ENCODE measurements at regions not wholly inside any gene's neighbourhood (a gene's known extent, or its start where the extent isn't known, plus 50 kb on each side); places are given as distances from the start of the nearest gene placed in this dataset.

GRCh38 chr16:73732681-73733080 lies 563.9 kb upstream of the PSMD7 start:
- no peak overlapping the region for H3K9ac ChIP-seq (ENCODE audit: low read length)
- no peak overlapping the region for H3K27ac ChIP-seq (ENCODE audit: low read depth, low read length)
- H3K4me1 ChIP-seq (ENCODE audit: insufficient read depth, low read length) = no peaks in the 10 kb centered on the region
- no peaks in the 10 kb centered on the region for H3K9me3 ChIP-seq (ENCODE audit: low read length)
- no peaks in the 10 kb centered on the region for H3K36me3 ChIP-seq (ENCODE audit: insufficient read depth, low read length)
- no peaks in the 10 kb centered on the region for H3K27me3 ChIP-seq (ENCODE audit: control insufficient read depth in 1 of 2, insufficient read depth in 2 of 2, low read length in 2 of 2)
- H3K4me3 ChIP-seq (ENCODE audit: low read depth in 1 of 2, low read length in 2 of 2) = no peak overlapping the region

DNA sequence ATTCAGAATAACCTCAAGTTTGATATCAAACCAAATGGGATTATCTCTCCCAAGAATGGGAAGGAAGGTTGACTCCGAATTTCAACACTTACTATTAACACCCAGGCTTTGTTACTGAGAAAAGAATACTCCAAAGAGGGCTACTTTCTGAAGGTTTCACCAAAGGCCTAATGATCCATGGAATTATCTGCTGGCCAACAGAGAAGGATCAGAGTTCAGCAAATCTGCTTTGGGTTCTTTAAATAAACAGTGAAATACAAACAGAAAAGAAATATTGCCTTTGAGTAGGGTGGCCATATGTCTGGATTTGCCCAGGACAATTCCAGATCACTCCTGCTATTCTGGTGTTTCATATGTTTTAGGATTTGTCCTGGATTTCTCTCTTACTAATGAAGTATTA lies 564.5 kb upstream of the PSMD7 start:
- Histone ChIP-seq H3K4me3 (ENCODE audit: low read depth in 1 of 2, low read length in 2 of 2) (no peak overlapping the region), H3K9ac (ENCODE audit: low read length) (no peak overlapping the region), H3K36me3 (ENCODE audit: insufficient read depth, low read length) (no peaks in the 10 kb centered on the region), H3K9me3 (ENCODE audit: low read length) (no peaks in the 10 kb centered on the region), H3K27ac (ENCODE audit: low read depth, low read length) (no peak overlapping the region), H3K4me1 (ENCODE audit: insufficient read depth, low read length) (no peaks in the 10 kb centered on the region), H3K27me3 (ENCODE audit: control insufficient read depth in 1 of 2, insufficient read depth in 2 of 2, low read length in 2 of 2) (no peaks in the 10 kb centered on the region)

DNA sequence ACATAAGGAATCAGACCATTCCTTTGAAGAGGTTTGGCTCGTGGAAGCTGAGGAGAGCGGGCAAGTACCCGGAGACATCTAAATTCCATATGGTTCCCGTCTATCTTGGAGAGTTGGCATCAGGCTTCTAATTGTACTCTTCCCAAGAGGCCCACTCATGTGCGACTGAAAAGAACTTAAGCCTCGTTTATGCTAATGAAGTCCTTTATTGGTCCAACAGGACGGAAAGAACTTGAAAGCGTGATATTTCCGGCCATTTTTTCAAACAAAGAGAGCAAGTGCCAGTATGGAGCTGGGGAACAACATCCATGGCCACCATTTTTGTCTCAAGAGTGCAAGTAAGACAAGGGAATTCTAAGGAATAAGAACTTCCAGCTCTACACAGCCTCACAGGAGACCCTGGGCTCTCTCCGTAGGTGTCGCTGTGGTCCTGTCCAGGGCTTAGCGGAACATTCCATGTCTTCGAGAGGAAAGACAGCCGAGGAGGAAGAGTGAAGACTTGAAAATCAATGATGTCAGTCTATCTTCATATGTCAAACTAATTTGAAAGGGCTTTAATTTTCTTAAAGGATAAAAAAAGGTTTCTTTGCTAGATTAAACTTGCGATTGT lies 566.0 kb upstream of the PSMD7 start:
- no peak overlapping the region for H3K9ac ChIP-seq (ENCODE audit: low read length)
- no peaks in the 10 kb centered on the region for H3K27me3 ChIP-seq (ENCODE audit: control insufficient read depth in 1 of 2, insufficient read depth in 2 of 2, low read length in 2 of 2)
- H3K9me3 ChIP-seq (ENCODE audit: low read length) = no peaks in the 10 kb centered on the region
- no peak overlapping the region for H3K27ac ChIP-seq (ENCODE audit: low read depth, low read length)
- H3K36me3 ChIP-seq (ENCODE audit: insufficient read depth, low read length) = no peaks in the 10 kb centered on the region
- no peaks in the 10 kb centered on the region for H3K4me1 ChIP-seq (ENCODE audit: insufficient read depth, low read length)
- H3K4me3 ChIP-seq (ENCODE audit: low read depth in 1 of 2, low read length in 2 of 2) = no peak overlapping the region

- H3K4me1 ChIP-seq (ENCODE audit: insufficient read depth, low read length) = peaks cover 5% of the 10 kb centered on the region
- no peak overlapping the region for H3K27ac ChIP-seq (ENCODE audit: low read depth, low read length)
- no peaks in the 10 kb centered on the region for H3K36me3 ChIP-seq (ENCODE audit: insufficient read depth, low read length)
- no peak overlapping the region for H3K4me3 ChIP-seq (ENCODE audit: low read depth in 1 of 2, low read length in 2 of 2)
- H3K9me3 ChIP-seq (ENCODE audit: low read length) = no peaks in the 10 kb centered on the region
- H3K27me3 ChIP-seq (ENCODE audit: control insufficient read depth in 1 of 2, insufficient read depth in 2 of 2, low read length in 2 of 2) = no peaks in the 10 kb centered on the region
- H3K9ac ChIP-seq (ENCODE audit: low read length) = no peak overlapping the region
Measured at GRCh38 chr16:73725156-73725555, 571.5 kb upstream of the PSMD7 start.

DNA sequence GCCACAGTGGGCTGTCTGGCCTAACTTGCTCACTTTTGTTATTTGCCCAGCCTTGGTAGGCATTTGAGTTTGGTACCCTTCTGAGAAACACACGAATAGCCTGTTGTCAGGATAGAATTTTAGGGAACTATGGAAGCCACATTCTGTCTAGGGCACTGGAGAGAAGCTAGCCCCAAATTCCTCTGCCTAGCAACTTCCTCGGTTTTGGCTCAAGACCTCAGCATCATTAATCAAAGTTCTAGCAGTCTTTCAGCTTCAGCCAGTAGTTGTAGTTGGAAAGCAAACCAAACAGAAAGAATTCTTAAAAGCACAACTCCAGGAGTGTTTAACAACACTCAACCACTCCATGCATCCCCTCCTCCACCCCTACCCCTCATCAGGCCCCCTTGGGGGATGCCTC lies 572.1 kb upstream of the PSMD7 start:
- peaks cover 5% of the 10 kb centered on the region for H3K4me1 ChIP-seq (ENCODE audit: insufficient read depth, low read length)
- no peak overlapping the region for H3K4me3 ChIP-seq (ENCODE audit: low read depth in 1 of 2, low read length in 2 of 2)
- H3K9ac ChIP-seq (ENCODE audit: low read length) = no peak overlapping the region
- H3K27me3 ChIP-seq (ENCODE audit: control insufficient read depth in 1 of 2, insufficient read depth in 2 of 2, low read length in 2 of 2) = no peaks in the 10 kb centered on the region
- H3K36me3 ChIP-seq (ENCODE audit: insufficient read depth, low read length) = no peaks in the 10 kb centered on the region
- H3K27ac ChIP-seq (ENCODE audit: low read depth, low read length) = no peak overlapping the region
- no peaks in the 10 kb centered on the region for H3K9me3 ChIP-seq (ENCODE audit: low read length)

- no peaks in the 10 kb centered on the region for H3K36me3 ChIP-seq (ENCODE audit: insufficient read depth, low read length)
- H3K27me3 ChIP-seq (ENCODE audit: control insufficient read depth in 1 of 2, insufficient read depth in 2 of 2, low read length in 2 of 2) = no peaks in the 10 kb centered on the region
- H3K9me3 ChIP-seq (ENCODE audit: low read length) = no peaks in the 10 kb centered on the region
- H3K4me1 ChIP-seq (ENCODE audit: insufficient read depth, low read length) = peaks cover 7% of the 10 kb centered on the region
- no peak overlapping the region for H3K27ac ChIP-seq (ENCODE audit: low read depth, low read length)
- no peak overlapping the region for H3K9ac ChIP-seq (ENCODE audit: low read length)
- no peak overlapping the region for H3K4me3 ChIP-seq (ENCODE audit: low read depth in 1 of 2, low read length in 2 of 2)
Measured at GRCh38 chr16:73717266-73717974, 579.2 kb upstream of the PSMD7 start.

GRCh38 chr16:73714976-73715375 lies 581.6 kb upstream of the PSMD7 start:
- Histone ChIP-seq H3K9ac (ENCODE audit: low read length) (no peak overlapping the region), H3K27me3 (ENCODE audit: control insufficient read depth in 1 of 2, insufficient read depth in 2 of 2, low read length in 2 of 2) (no peaks in the 10 kb centered on the region), H3K27ac (ENCODE audit: low read depth, low read length) (no peak overlapping the region), H3K9me3 (ENCODE audit: low read length) (no peaks in the 10 kb centered on the region), H3K4me3 (ENCODE audit: low read depth in 1 of 2, low read length in 2 of 2) (no peak overlapping the region), H3K36me3 (ENCODE audit: insufficient read depth, low read length) (no peaks in the 10 kb centered on the region), H3K4me1 (ENCODE audit: insufficient read depth, low read length) (peaks cover 7% of the 10 kb centered on the region)

GRCh38 chr16:73713778-73714495 lies 582.7 kb upstream of the PSMD7 start:
- no peaks in the 10 kb centered on the region for H3K27me3 ChIP-seq (ENCODE audit: control insufficient read depth in 1 of 2, insufficient read depth in 2 of 2, low read length in 2 of 2)
- H3K36me3 ChIP-seq (ENCODE audit: insufficient read depth, low read length) = no peaks in the 10 kb centered on the region
- H3K9me3 ChIP-seq (ENCODE audit: low read length) = no peaks in the 10 kb centered on the region
- H3K4me3 ChIP-seq (ENCODE audit: low read depth in 1 of 2, low read length in 2 of 2) = no peak overlapping the region
- H3K27ac ChIP-seq (ENCODE audit: low read depth, low read length) = no peak overlapping the region
- no peak overlapping the region for H3K9ac ChIP-seq (ENCODE audit: low read length)
- peaks cover 7% of the 10 kb centered on the region for H3K4me1 ChIP-seq (ENCODE audit: insufficient read depth, low read length)

- Histone ChIP-seq H3K9ac (ENCODE audit: low read length) (no peak overlapping the region), H3K9me3 (ENCODE audit: low read length) (no peaks in the 10 kb centered on the region), H3K4me3 (ENCODE audit: low read depth in 1 of 2, low read length in 2 of 2) (no peak overlapping the region), H3K27me3 (ENCODE audit: control insufficient read depth in 1 of 2, insufficient read depth in 2 of 2, low read length in 2 of 2) (no peaks in the 10 kb centered on the region), H3K27ac (ENCODE audit: low read depth, low read length) (no peak overlapping the region), H3K36me3 (ENCODE audit: insufficient read depth, low read length) (no peaks in the 10 kb centered on the region), H3K4me1 (ENCODE audit: insufficient read depth, low read length) (peaks cover 7% of the 10 kb centered on the region)
Measured at GRCh38 chr16:73713251-73713650, 583.4 kb upstream of the PSMD7 start.

DNA sequence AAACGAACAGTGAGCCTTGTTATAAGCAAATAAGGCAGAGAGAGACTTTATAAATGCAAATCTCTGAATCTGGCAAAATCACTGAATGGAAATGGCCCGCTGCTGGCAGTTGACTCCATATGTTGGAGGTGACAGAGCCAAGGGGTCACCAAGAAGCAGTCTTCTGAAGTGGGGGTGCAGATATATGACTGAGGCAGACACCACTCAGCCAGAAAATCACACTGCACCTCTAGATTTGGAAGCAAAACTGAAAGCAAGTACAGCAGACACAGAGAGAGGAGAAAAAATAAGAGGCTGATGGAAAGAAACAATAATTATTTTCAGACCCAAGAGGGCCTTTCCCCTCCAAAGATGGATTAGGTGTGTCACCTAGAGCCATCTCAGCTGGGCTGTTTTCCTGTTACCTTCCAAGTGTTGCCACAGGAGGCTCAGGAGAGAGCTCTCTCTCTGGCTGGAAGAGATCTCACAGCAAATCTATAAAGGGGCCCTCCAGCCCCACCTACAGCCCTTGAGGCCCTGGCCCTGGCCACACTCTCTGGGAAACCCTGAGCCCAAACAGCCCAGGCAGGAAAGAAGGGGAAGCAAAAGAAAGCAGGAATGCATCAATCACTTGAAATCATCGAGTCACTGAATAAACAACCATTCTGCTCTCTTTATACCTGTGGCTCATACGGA lies 585.1 kb upstream of the PSMD7 start:
- H3K27me3 ChIP-seq (ENCODE audit: control insufficient read depth in 1 of 2, insufficient read depth in 2 of 2, low read length in 2 of 2) = no peaks in the 10 kb centered on the region
- no peak overlapping the region for H3K4me3 ChIP-seq (ENCODE audit: low read depth in 1 of 2, low read length in 2 of 2)

GRCh38 chr16:73710526-73710925 lies 586.1 kb upstream of the PSMD7 start:
- Histone ChIP-seq H3K36me3 (ENCODE audit: insufficient read depth, low read length) (no peaks in the 10 kb centered on the region), H3K4me3 (ENCODE audit: low read depth in 1 of 2, low read length in 2 of 2) (no peak overlapping the region), H3K9me3 (ENCODE audit: low read length) (no peaks in the 10 kb centered on the region), H3K27ac (ENCODE audit: low read depth, low read length) (no peak overlapping the region), H3K9ac (ENCODE audit: low read length) (no peak overlapping the region), H3K4me1 (ENCODE audit: insufficient read depth, low read length) (peaks cover 7% of the 10 kb centered on the region), H3K27me3 (ENCODE audit: control insufficient read depth in 1 of 2, insufficient read depth in 2 of 2, low read length in 2 of 2) (no peaks in the 10 kb centered on the region)

More for the DNA sequence above, 585.1 kb upstream of the PSMD7 start:
- H3K9me3 ChIP-seq (ENCODE audit: low read length) = no peaks in the 10 kb centered on the region
- H3K36me3 ChIP-seq (ENCODE audit: insufficient read depth, low read length) = no peaks in the 10 kb centered on the region
- no peak overlapping the region for H3K9ac ChIP-seq (ENCODE audit: low read length)
- H3K27ac ChIP-seq (ENCODE audit: low read depth, low read length) = no peak overlapping the region
- peaks cover 7% of the 10 kb centered on the region for H3K4me1 ChIP-seq (ENCODE audit: insufficient read depth, low read length)

Data from muscle layer of colon (tissue), 2 donors.